ENCODE measurements at regions not wholly inside any gene's neighbourhood (a gene's known extent, or its start where the extent isn't known, plus 50 kb on each side); places are given as distances from the start of the nearest gene placed in this dataset.

- Mint-ChIP-seq H3K4me3 (no peak overlapping the region), H3K27ac (no peak overlapping the region), H3K4me1 (no peaks in the 10 kb centered on the region), H3K9me3 (no peaks in the 10 kb centered on the region), H3K36me3 (ENCODE audit: low read depth) (no peaks in the 10 kb centered on the region), H3K27me3 (no peaks in the 10 kb centered on the region)
- DNase-seq = no peak
- no peak for TF ChIP-seq CTCF (IDR thresholded peaks at IDR 0.05)
- no peak for ATAC-seq (ENCODE audit: low read depth)
- ChIA-PET CTCF (no interaction called here), POLR2A (no interaction called here)
- intact Hi-C loops (cut with micrococcal nuclease) = no loop called here
Measured at GRCh38 chr7:19333706-19334105, 188.5 kb upstream of the FERD3L start.

- Mint-ChIP-seq H3K9me3 (no peaks in the 10 kb centered on the region), H3K4me1 (no peaks in the 10 kb centered on the region), H3K4me3 (no peak overlapping the region), H3K27ac (no peak overlapping the region), H3K27me3 (no peaks in the 10 kb centered on the region), H3K36me3 (ENCODE audit: low read depth) (no peaks in the 10 kb centered on the region)
- ChIA-PET CTCF (no interaction called here), POLR2A (no interaction called here)
- TF ChIP-seq CTCF (IDR thresholded peaks at IDR 0.05) = no peak
- no peak for DNase-seq
- no peak for ATAC-seq (ENCODE audit: low read depth)
- intact Hi-C loops (cut with micrococcal nuclease) = no loop called here
Measured at GRCh38 chr7:19327018-19327417, 181.8 kb upstream of the FERD3L start.

GRCh38 chr7:19322002-19322401, 176.8 kb upstream of the FERD3L start:
- no peaks in the 10 kb centered on the region for H3K4me1 Mint-ChIP-seq
- intact Hi-C loops (cut with micrococcal nuclease) = no loop called here
- no peaks in the 10 kb centered on the region for H3K9me3 Mint-ChIP-seq
- no peak for DNase-seq
- POLR2A ChIA-PET = no interaction called here
- CTCF ChIA-PET = no interaction called here
- H3K36me3 Mint-ChIP-seq (ENCODE audit: low read depth) = no peaks in the 10 kb centered on the region
- H3K4me3 Mint-ChIP-seq = no peak overlapping the region
- no peak for ATAC-seq (ENCODE audit: low read depth)
- H3K27me3 Mint-ChIP-seq = no peaks in the 10 kb centered on the region
- H3K27ac Mint-ChIP-seq = no peak overlapping the region
- TF ChIP-seq CTCF (IDR thresholded peaks at IDR 0.05) = no peak

- Mint-ChIP-seq H3K36me3 (ENCODE audit: low read depth) (no peaks in the 10 kb centered on the region), H3K27me3 (no peaks in the 10 kb centered on the region), H3K27ac (no peak overlapping the region), H3K4me1 (no peaks in the 10 kb centered on the region), H3K9me3 (no peaks in the 10 kb centered on the region), H3K4me3 (no peak overlapping the region)
- TF ChIP-seq CTCF (IDR thresholded peaks at IDR 0.05) = no peak
- DNase-seq (no peak), ATAC-seq (ENCODE audit: low read depth) (no peak)
- POLR2A ChIA-PET = no interaction called here
- CTCF ChIA-PET = no interaction called here
- intact Hi-C loops (cut with micrococcal nuclease) = no loop called here
Measured at GRCh38 chr7:19318287-19318686, 173.1 kb upstream of the FERD3L start.

GRCh38 chr7:19317461-19317860, 172.2 kb upstream of the FERD3L start:
- CTCF ChIA-PET = no interaction called here
- Mint-ChIP-seq H3K4me1 (no peaks in the 10 kb centered on the region), H3K27me3 (no peaks in the 10 kb centered on the region), H3K4me3 (no peak overlapping the region), H3K9me3 (no peaks in the 10 kb centered on the region), H3K27ac (no peak overlapping the region), H3K36me3 (ENCODE audit: low read depth) (no peaks in the 10 kb centered on the region)
- ATAC-seq (ENCODE audit: low read depth) (no peak), DNase-seq (no peak)
- no peak for TF ChIP-seq CTCF (IDR thresholded peaks at IDR 0.05)
- intact Hi-C loops (cut with micrococcal nuclease) = no loop called here
- POLR2A ChIA-PET = no interaction called here

Data from activated B cell treated with CpG ODN at 0.5 μM for 24 hours (primary cell).